GDM1 (cell line): ENCODE measurements at regions not wholly inside any gene's neighbourhood (a gene's known extent, or its start where the extent isn't known, plus 50 kb on each side); places are given as distances from the start of the nearest gene placed in this dataset.

ENCODE experiments used
- DNase-seq: peaks from one replicate; lab custom pipeline; 2025; lab: John Stamatoyannopoulos, UW

DNA sequence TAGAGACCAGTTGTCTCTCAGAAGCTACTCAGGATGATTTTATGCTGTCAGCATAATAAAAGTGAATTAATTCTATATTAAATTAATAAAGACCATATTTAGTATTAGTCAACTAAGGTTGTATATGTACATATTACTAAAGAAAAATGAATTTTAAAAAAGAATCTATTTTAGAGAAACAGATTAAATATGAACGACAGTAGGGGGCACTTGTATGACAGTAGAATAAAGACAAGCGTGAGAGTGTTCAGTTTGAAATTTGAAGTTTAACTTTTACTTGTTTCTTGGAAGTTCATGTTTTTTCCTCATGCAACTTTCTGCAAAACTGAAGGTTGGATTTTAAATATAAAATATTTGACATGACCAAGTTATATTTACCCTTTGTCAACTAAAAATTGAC lies 67.9 kb upstream of the MACF1 start:
- no peak for DNase-seq

DNA sequence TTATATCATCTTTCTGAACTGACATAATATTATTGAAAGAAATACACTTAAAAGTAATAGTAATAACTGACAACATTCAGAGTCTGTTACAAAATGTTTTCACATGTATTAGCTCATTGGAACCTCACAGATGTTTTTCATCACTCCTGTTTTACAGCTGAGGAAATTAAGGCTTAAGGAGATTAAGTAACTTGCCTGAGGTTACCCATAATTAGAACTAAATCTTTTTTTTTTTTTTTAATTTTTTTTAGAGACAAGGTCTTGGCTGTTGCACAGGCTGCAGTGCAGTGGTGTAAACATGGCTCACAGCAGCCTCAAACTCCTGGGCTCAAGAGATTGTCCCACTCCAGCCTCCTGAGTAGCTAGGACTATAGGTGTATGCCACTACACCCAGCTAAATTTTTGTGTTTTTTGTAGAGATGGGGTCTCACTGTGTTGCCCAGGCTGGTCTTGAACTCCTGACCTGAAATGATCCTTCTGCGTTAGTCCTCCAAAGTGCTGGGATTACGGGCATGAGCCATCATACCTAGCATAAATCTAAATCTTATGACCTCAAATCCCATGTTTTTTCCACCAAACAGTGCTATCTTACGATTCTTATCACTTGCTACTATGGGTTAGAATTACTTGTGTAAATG lies 64.7 kb upstream of the MACF1 start:
- DNase-seq = no peak

DNA sequence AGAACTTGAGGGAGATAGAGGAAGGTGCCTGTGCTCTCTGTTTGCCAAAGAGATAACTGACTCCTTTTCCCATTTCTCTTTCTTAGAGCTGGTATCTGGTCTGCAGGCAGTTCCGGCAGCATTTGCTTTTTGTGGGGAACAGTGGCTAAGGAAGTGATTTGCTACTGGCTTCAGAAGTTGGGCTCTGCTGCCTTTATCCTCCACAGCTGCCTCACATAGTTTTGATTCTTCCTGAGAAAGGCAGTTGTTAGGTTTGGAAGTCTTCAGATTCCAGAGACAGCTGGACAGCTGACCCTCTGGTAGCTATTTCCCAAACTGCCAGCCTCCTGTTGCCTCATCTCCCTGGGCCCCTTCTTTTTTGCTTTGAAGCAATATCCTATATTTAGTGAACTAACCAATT lies 62.6 kb upstream of the MACF1 start:
- no peak for DNase-seq

DNA sequence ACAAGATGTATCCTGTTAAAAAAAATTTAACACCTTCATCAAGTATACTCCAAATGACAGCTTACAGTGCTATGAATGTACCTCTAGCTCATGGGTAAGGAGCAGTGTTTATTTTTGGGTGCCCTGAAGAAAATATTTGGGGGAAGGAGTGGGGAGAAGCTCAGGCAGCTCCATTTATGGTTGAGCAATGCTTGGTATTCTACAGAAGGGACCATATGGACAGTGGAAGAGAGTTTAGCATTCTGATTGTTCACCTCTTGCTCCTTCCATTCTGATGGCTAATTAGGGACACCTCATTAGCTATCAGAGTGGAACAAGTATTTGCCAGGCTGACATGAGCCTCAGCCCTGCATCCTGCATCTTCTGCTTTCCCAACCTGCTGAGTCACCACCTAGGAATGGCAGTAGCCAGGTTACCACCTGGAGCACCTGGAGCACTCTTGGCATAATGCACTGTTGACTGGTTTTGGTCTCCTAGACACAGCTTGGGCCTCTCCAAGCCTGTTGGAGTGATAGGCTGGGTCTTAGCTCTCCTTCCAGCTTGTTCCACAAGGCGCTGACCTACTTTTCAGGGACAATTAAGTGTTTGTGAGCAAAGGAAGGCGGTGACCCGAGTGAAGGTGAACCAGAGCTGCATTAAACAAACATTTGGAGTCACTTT lies 62.0 kb upstream of the MACF1 start:
- no peak for DNase-seq

DNA sequence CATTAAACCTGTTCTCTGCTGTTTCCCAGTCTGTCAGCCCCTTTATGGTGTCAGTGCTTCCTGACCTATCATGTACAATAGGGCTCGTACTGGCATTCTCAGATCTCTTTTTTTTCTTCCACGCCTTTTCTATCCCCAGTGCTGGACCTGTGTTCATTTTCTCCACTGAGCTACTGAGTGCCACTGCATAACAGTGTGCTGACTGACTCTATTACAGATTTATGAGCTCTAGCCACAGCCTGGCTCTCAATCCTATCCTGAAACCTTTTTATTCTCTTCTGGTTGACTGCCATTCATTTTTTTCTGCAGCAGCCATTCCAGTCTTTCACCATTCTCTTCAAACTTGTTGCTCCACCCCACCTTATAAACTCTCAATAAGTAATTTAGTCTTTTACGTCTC lies 59.6 kb upstream of the MACF1 start:
- no peak for DNase-seq

DNA sequence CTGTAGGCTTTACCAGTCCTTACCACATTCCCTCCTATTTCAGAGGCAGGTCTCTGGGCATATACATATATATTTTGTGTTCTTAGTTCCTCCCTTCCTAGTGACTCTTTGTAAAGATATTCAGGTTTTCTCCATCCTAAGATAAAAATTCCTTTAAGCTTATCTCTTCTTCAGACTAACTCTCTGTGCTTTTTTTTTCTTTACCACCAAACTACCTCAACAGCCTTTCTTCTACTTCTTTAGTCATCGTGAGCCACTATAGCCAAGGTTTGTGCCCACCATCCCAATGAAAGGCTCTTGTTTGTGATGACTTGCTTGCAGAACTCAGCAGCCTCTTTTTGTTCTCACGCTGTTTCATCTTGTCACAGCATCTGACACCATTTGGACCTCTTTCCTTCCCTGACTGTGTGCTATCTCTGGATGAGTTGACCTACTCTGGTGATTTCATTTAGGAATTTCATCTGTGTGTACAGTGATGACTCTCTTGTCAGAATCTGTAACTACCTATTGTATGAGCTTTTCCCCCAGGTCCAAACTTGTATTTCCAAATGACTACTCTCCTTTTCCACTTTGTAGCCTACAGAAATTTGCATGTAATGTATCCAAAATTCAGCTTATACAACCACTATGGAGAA lies 59.0 kb upstream of the MACF1 start:
- DNase-seq = no peak

DNA sequence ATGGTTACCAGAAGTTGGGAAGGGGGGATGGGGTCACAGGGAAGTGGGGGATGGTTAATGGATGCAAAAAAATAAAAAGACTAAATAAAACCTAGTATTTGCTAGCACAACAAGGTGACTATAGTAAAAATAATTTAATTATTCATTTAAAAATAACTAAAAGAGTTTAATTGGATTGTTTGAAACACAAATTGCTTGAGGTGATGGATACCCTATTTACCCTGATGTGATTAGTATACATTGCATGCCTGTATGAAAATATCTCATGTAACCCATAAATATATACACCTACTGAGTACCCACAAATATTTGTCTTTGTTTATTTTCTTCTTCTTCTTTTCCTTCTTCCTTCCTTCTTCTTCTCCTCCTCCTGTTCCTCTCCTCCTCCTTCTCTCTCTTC lies 57.8 kb upstream of the MACF1 start:
- DNase-seq = no peak

DNA sequence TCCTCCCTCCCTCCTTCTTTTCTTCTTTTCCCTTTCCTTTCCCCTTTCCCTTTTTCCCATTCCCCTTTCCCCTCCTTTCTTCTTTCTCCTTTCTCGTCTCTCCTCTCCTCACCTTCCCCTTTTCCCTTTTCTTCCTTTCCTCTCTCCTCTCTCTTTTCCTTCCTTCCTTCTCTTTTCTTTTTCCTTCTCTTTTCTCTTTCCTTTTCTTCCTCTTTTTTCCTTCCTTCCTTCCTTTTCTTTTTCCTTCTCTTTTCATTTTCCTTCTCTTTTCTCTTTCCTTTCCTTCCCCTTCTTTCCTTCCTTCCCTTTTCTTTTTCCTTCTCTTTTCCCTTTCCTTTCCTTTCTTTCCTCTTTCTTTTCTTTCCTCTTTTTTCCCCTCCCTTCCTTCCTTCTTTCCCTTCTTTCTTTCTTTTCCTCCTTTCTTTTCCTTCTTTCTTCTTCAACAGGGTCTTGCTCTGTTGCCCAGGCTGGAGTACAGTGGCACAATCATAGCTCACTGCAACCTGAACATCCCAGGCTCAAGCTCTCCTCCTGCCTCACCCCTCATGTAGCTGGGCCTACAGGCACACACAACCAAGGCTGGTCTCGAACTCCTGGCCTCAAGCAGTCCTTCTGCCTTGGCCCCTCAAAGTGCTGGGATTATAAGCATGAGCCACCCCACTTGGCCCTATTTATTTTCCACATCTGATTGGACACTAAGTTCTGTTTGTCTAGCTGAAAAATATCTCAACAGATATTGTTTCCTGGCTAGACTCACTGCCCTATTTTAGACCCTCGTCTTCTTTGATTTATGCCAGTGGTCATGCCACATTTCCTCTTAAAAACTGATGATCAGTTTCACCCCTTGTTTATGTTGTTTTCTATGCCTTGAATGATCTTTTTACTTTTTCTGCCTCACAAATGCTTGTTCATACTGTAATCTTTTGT lies 57.1 kb upstream of the MACF1 start:
- no peak for DNase-seq

DNA sequence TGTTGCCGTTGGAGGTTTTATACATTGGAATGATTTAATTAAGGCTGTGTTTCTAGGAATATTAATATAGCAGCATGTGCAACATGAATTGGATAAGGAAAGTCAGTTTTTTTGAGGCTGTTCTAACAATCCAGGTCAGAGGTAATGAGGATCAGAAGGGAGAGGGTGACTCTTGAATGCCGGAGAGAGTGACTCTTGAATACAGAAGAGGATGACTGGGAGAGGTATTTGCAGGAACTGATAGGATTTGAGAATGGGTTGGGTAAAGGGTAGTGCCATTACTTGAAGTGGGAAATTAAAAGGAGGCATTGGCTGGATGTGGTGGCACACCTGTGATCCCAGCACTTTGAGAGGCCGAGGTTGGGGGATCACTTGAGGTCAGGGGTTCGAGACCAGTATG lies 55.6 kb upstream of the MACF1 start:
- DNase-seq = no peak

DNA sequence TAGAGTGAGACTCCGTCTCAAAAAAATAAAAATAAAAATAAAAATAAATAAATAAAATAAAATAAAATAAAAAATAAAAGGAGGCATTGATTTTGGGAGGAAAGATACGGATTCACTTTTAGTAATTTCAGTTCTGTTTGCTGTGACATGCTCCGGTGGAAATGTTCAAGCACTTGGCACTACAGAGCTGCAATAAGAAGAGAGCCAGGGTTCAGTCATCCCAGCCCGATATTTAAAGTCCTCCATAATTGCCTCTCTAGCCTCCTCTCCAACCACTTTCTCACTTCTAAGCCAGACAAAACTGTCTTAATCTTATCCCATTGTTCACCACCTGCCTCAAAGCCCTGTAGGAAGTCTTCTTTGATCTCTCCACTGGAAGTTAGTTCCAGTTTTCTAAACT lies 55.0 kb upstream of the MACF1 start:
- DNase-seq = no peak

DNA sequence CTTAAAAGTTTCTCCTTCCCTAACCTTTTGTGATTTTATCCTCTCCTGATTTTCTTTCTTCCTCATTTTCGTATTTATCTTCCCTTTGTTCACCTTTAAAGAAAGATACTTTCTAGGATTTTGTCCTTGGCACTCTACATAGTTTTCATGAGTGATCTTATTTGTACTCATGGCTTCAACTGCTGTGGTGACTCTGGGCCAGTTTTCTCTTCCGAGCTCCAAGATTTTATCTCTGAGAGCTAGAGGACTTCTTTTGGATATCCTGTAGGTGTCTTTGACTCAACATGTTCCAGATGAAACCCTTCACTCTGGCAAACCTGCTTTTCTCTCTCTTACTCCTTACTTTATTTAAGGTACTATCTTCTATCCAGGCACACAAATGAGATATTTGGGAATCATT lies 53.7 kb upstream of the MACF1 start:
- DNase-seq = no peak

DNA sequence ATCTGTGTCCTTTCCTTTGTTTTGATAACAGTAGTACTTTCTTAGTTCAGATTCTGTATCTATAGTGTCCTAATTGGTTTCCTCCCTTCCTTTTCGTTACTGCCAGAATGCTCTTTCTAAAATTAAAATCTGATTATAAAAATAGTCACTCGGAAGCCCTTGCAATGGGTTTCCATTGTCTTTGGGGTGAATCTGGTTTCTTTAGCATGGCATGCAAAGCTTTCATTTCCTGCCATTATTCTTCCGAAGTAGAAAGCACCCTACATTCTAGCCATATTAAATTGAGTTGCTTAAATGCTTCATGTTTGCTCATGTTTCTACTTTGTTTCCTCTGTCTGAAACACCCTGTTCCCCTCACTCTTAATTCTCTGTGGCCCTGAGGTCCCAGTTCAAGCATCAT lies 53.2 kb upstream of the MACF1 start:
- DNase-seq = no peak

DNA sequence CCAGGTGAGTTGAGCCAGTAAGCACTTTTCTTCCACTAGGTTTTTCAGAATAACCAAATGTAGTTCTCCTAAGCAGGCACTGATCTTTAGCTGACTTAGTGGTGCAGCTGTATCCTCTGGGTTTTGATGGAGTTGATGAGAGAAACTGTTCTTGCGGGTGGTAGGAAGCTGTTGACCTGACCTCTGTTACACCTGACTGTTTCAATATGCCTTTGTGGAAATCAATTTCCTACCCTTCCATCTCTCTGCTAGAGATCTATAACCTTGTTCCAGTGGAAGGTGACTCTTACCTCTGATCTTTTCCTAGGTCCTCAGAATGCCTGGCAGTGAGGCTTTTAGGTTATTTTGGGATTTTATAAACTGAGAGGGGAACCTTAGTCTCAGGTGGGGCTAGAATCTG lies 51.6 kb upstream of the MACF1 start:
- no peak for DNase-seq

DNA sequence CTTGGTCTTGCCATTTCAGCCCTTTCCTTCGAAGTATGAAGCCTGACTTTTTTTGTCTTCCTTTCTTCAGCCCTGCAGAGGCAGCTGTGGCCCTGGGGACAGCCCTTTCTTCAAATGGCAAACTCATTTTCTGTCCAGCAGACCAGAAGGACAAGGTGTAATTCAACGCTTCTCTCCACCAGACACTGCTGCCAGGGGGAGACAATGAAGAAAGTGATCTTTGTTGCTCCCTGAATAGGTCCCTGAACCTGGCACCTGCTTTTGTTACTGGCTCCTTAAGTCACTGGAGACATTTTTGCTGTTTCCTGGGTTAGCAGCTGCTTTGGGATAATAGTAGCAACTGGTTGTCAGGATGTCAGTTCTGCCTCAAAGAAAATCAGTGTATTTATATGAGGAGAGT lies 50.8 kb upstream of the MACF1 start:
- no peak for DNase-seq

DNA sequence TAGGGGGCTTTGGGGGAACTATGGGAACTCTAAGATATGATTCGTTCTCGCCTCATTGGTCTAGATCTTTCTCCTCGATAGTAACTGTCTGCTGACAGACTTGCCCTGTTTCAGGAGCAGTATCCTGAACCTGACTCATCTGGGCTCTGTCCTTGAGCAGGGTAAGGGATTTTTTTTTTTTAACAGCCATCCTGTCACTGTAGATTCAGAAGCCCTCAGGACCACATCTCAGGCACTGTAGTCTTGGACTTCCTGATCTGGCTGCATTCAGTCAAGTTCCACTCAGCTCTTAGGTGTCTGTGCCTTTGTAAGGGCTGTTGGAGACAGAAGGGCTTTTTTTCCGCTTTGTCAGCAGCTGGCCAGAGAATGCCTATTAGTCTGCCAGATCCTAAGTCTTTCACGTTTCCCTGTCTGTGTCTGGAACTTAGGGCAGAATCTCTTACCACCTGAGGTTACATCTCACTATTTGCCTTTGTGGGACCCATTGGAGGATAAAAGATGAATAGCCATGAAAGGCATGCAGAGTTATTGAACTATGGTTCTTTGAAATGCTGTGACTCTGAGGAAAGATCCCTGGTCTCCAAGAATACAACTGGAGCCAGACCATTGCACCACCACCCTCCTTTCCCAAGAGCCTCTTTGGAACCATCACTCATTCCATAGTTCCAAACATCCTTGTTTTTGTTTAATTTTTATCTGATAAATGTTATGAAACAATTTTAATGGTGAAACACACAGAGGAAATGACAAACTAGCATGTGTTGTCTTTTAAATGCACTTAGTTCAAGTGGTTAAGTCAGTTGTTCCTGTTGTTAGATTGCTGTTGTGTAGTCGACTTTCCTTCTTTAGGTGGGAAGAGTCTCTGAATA lies 49.7 kb upstream of the MACF1 start:
- DNase-seq = no peak
